H1 (cell line): ENCODE measurements at regions not wholly inside any gene's neighbourhood (a gene's known extent, or its start where the extent isn't known, plus 50 kb on each side); places are given as distances from the start of the nearest gene placed in this dataset.

Experiments used
- CTCF ChIA-PET: fragments of 300-600 bp; sonication (Branson Sonifier 250); formaldehyde crosslinking; loops from one replicate; lab custom pipeline; 2021; ENCODE audit not compliant: partially characterized antibody; lab: Charles Lee
- POLR2A ChIA-PET: fragments of 300-600 bp; sonication (Branson Sonifier 250); formaldehyde crosslinking; loops from one replicate; lab custom pipeline; 2021; ENCODE audit warnings: inconsistent platforms; ENCODE audit not compliant: partially characterized antibody; lab: Charles Lee
- DNase-seq, 2 experiments: peaks; one replicate each; pipeline versions ENCODE4 v3.0.0 to v3.0.0-alpha.2; 2010 to 2022; ENCODE audit warnings: low spot score in 2 of 2, low read depth in 1 of 2, mixed read lengths in 1 of 2
- FAIRE-seq: peaks from 2 replicates; lab custom pipeline; 2011; peaks lifted over from hg19 to GRCh38; lab: Jason Lieb, UNC
- H2AFZ ChIP-seq: 2 replicates; pipeline ENCODE4 v1.8.1; 2012; ENCODE audit warnings: low read length, inconsistent platforms
- H2AK5ac ChIP-seq: 2 replicates; pipeline ENCODE4 v1.6.1; 2013; ENCODE audit warnings: low read depth, low read length
- H2BK120ac ChIP-seq: replicated peaks from 2 replicates; pipeline ENCODE3; 2013; ENCODE audit warnings: low read depth, low read length, inconsistent platforms
- H2BK12ac ChIP-seq: 2 replicates; pipeline ENCODE4 v1.6.1; 2013; ENCODE audit warnings: low read depth, low read length
- H2BK15ac ChIP-seq: 2 replicates; pipeline ENCODE4 v1.6.1; 2013; ENCODE audit warnings: low read length
- H2BK20ac ChIP-seq: 2 replicates; pipeline ENCODE4 v1.6.1; 2013; ENCODE audit warnings: low read length
- H2BK5ac ChIP-seq: 2 replicates; pipeline ENCODE4 v1.6.1; 2013; ENCODE audit warnings: low read depth, low read length
- H3K14ac ChIP-seq: 2 replicates; pipeline ENCODE4 v1.6.1; 2013; ENCODE audit warnings: inconsistent platforms; ENCODE audit not compliant: insufficient read length
- H3K18ac ChIP-seq: 2 replicates; pipeline ENCODE4 v1.6.1; 2013; ENCODE audit warnings: low read length; ENCODE audit errors: extremely low read depth
- H3K23ac ChIP-seq: 2 replicates; pipeline ENCODE4 v1.6.1; 2013; ENCODE audit warnings: inconsistent platforms; ENCODE audit not compliant: insufficient read length
- H3K23me2 ChIP-seq: 2 replicates; pipeline ENCODE4 v1.6.1; 2013; ENCODE audit warnings: low read depth, low read length
- H3K27ac ChIP-seq: 2 replicates; pipeline ENCODE4 v1.6.1; 2011; ENCODE audit warnings: low read depth, low read length, inconsistent platforms
- H3K27me3 ChIP-seq, 4 experiments: replicated peaks in 1 of 4; 1 replicate in 1 of 4; 2 replicates in 3 of 4; pipeline versions ENCODE4 v1.6.1 to v1.8.1; 2011 to 2013; ENCODE audit warnings: low read length in 3 of 4, mild to moderate bottlenecking in 3 of 4, inconsistent platforms in 2 of 4, mixed read lengths in 2 of 4, moderate library complexity in 1 of 4; ENCODE audit not compliant: control insufficient read depth in 3 of 4, insufficient read depth in 3 of 4; ENCODE audit errors: extremely low read depth in 1 of 4
- H3K36me3 ChIP-seq, 4 experiments: 2 replicates each; pipeline versions ENCODE4 v1.6.1 to v1.8.1; 2011 to 2013; ENCODE audit warnings: mild to moderate bottlenecking in 4 of 4, low read length in 3 of 4, moderate library complexity in 2 of 4, control low read depth in 1 of 4, inconsistent platforms in 1 of 4; ENCODE audit not compliant: insufficient read depth in 4 of 4, control insufficient read depth in 2 of 4
- H3K4ac ChIP-seq: replicated peaks from 2 replicates; pipeline ENCODE3; 2013; ENCODE audit warnings: low read length, low read depth, mixed read lengths, inconsistent platforms; ENCODE audit not compliant: insufficient read length
- H3K4me1 ChIP-seq, 4 experiments: replicated peaks in 1 of 4; 1 replicate in 1 of 4; 2 replicates in 3 of 4; pipeline versions ENCODE4 v1.6.1 to v1.8.1; 2011 to 2013; ENCODE audit warnings: low read length in 3 of 4, inconsistent platforms in 2 of 4, mixed read lengths in 1 of 4; ENCODE audit not compliant: insufficient read depth in 4 of 4, control insufficient read depth in 3 of 4
- H3K4me2 ChIP-seq, 2 experiments: 2 replicates each; pipeline versions ENCODE4 v1.6.1 to v1.8.1; 2011 to 2013; ENCODE audit warnings: low read depth in 2 of 2, low read length in 2 of 2, control low read depth in 1 of 2, inconsistent platforms in 1 of 2, mild to moderate bottlenecking in 1 of 2; ENCODE audit not compliant: insufficient read depth in 1 of 2
- H3K4me3 ChIP-seq, 4 experiments: fragments of 200-600, 300-600 bp in 1 of 4; sonication (generic), shearing (Covaris generic), sonication (Bioruptor Twin) in 1 of 4; 2 replicates each; pipeline versions ENCODE4 v1.5.1 to v1.8.1; 2011 to 2016; ENCODE audit warnings: low read length in 4 of 4, low read depth in 3 of 4, control low read depth in 2 of 4, inconsistent platforms in 2 of 4, mild to moderate bottlenecking in 2 of 4, mixed read lengths in 1 of 4, moderate library complexity in 1 of 4; ENCODE audit not compliant: insufficient read depth in 2 of 4; ENCODE audit errors: extremely low read depth in 1 of 4
- H3K56ac ChIP-seq: replicated peaks from 2 replicates; pipeline ENCODE3; 2013; ENCODE audit warnings: low read depth, mild to moderate bottlenecking, mixed read lengths, low read length, inconsistent platforms; ENCODE audit not compliant: insufficient read length
- H3K79me1 ChIP-seq: 2 replicates; pipeline ENCODE4 v1.6.1; 2013; ENCODE audit warnings: low read depth, low read length, control low read depth
- H3K79me2 ChIP-seq, 2 experiments: 2 replicates each; pipeline versions ENCODE4 v1.6.1 to v1.8.1; 2012 to 2013; ENCODE audit warnings: low read length in 2 of 2, mild to moderate bottlenecking in 2 of 2, inconsistent platforms in 1 of 2; ENCODE audit not compliant: insufficient read depth in 2 of 2, control insufficient read depth in 1 of 2
- H3K9ac ChIP-seq, 4 experiments: replicated peaks in 1 of 4; 1 replicate in 1 of 4; 2 replicates in 3 of 4; pipeline versions ENCODE4 v1.6.1 to v1.8.1; 2011 to 2013; ENCODE audit warnings: low read depth in 3 of 4, low read length in 3 of 4, control low read depth in 2 of 4, mild to moderate bottlenecking in 2 of 4, moderate library complexity in 2 of 4, inconsistent platforms in 1 of 4; ENCODE audit errors: extremely low read depth in 1 of 4
- H3K9me3 ChIP-seq, 2 experiments: 2 replicates each; pipeline versions ENCODE4 v1.6.1 to v1.8.1; 2012 to 2013; ENCODE audit warnings: mild to moderate bottlenecking in 2 of 2, moderate library complexity in 2 of 2, control low read depth in 1 of 2, inconsistent platforms in 1 of 2, low read depth in 1 of 2, low read length in 1 of 2, mixed read lengths in 1 of 2; ENCODE audit not compliant: insufficient read depth in 2 of 2
- H4K20me1 ChIP-seq, 2 experiments: replicated peaks in 1 of 2; 2 replicates each; pipeline versions ENCODE3 to v1.8.1; 2011 to 2013; ENCODE audit warnings: inconsistent platforms in 2 of 2, low read length in 2 of 2, mild to moderate bottlenecking in 1 of 2; ENCODE audit not compliant: insufficient read depth in 2 of 2, control insufficient read depth in 1 of 2
- H4K5ac ChIP-seq: 2 replicates; pipeline ENCODE4 v1.6.1; 2013; ENCODE audit warnings: low read length, low read depth, mixed read lengths, inconsistent platforms; ENCODE audit not compliant: insufficient read length
- H4K8ac ChIP-seq: 2 replicates; pipeline ENCODE4 v1.8.0; 2013; ENCODE audit warnings: mild to moderate bottlenecking, moderate library complexity, low read length, inconsistent platforms; ENCODE audit not compliant: insufficient read depth; ENCODE audit errors: extremely low read depth
- H4K91ac ChIP-seq: replicated peaks from 2 replicates; pipeline ENCODE3; 2013; ENCODE audit warnings: low read length, mixed read lengths, inconsistent platforms; ENCODE audit not compliant: insufficient read length
- CHD1 ChIP-seq: IDR thresholded peaks from 2 replicates; pipeline ENCODE4 v1.6.1; 2012; ENCODE audit warnings: low read depth, low read length, improper control_type of control experiment
- CHD2 ChIP-seq: IDR thresholded peaks from 2 replicates; pipeline ENCODE4 v1.6.1; 2012; ENCODE audit warnings: low read length, improper control_type of control experiment
- EP300 ChIP-seq, 2 experiments: IDR thresholded peaks; 1 replicate in 1 of 2; 2 replicates in 1 of 2; pipeline ENCODE4 v1.6.1; 2011 to 2012; ENCODE audit warnings: low read depth in 2 of 2, low read length in 2 of 2, mild to moderate bottlenecking in 2 of 2, borderline replicate concordance in 1 of 2, inconsistent platforms in 1 of 2, moderate library complexity in 1 of 2
- JUN ChIP-seq: IDR thresholded peaks from 2 replicates; pipeline ENCODE4 v1.6.1; 2011; ENCODE audit warnings: low read depth, mild to moderate bottlenecking, improper control_type of control experiment, low read length
- KDM1A ChIP-seq: fragments of 200-600, 300-600 bp; sonication (generic); IDR thresholded peaks from 2 replicates; pipeline ENCODE4 v1.7.1; 2016; ENCODE audit warnings: mild to moderate bottlenecking, low read length, borderline replicate concordance
- MAFK ChIP-seq: IDR thresholded peaks from 2 replicates; pipeline ENCODE4 v1.6.1; 2012; ENCODE audit warnings: low read depth, mild to moderate bottlenecking, improper control_type of control experiment, low read length
- POLR2AphosphoS5 ChIP-seq: IDR thresholded peaks from 2 replicates; pipeline ENCODE4 v1.6.1; 2011; ENCODE audit warnings: low read depth, low read length
- SAP30 ChIP-seq: fragments of 300-600 bp; sonication (generic); IDR thresholded peaks from 2 replicates; pipeline ENCODE4 v1.7.1; 2012; ENCODE audit warnings: low read length, moderate library complexity, mild to moderate bottlenecking, inconsistent platforms; ENCODE audit not compliant: insufficient read depth, insufficient replicate concordance
- ZNF274 ChIP-seq: IDR thresholded peaks from 2 replicates; pipeline ENCODE4 v1.7.0; 2012; ENCODE audit warnings: low read length, borderline replicate concordance; ENCODE audit errors: extremely low read depth
- WGBS, 2 experiments: shearing (Covaris generic) in 1 of 2; methylation state at CpG; one replicate each; pipeline versions ENCODE4 v1.1.6 to v1.1.7; 2013 to 2015; ENCODE audit warnings: low lambda C conversion rate in 2 of 2, mixed read lengths in 2 of 2, inconsistent platforms in 1 of 2, low coverage in 1 of 2, missing lambda C conversion rate in 1 of 2; ENCODE audit not compliant: insufficient replicate concordance in 2 of 2, insufficient coverage in 1 of 2, insufficient read length in 1 of 2; ENCODE audit errors: extremely low coverage in 1 of 2, missing lambda C conversion rate in 1 of 2; 5-methylcytosine and 5-hydroxymethylcytosine counted together
- TF ChIP-seq, protein P1 (sequence below), 3 experiments: IDR thresholded peaks; 1 replicate in 2 of 3; 2 replicates in 1 of 3; pipeline versions ENCODE4 v1.5.1 to v1.6.1; 2011; ENCODE audit warnings: low read length in 3 of 3, mild to moderate bottlenecking in 3 of 3, inconsistent platforms in 2 of 3, low read depth in 1 of 3, moderate library complexity in 1 of 3; ENCODE audit not compliant: insufficient read depth in 1 of 3; ENCODE audit errors: control extremely low read depth in 1 of 3

DNA sequence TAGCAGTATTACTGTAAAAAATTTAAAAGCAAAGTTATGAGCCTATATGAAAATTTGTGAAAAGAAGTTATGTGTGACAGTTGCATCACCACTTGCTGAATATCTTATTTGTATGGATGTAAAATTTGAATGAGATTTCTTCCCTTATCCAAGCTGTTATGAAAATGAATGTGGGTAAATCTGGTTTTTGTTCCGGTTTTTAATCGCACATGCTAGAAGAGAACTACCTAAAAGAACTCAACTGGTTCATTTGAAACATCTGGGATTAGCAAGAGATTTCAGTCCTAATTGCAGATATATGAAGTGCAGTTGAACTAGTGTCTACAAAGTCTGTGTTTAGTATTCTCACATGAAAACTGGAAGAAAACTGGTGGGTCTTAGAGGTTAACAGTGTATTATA is 467.1 kb upstream of the SPHKAP start:
- Histone ChIP-seq H3K79me2 (no peaks in the 10 kb centered on the region), H4K5ac (no peak overlapping the region), H3K4ac (no peak overlapping the region), H3K27me3 (no peaks in the 10 kb centered on the region), H3K36me3 (no peaks in the 10 kb centered on the region), H3K9ac (no peak overlapping the region), H2BK15ac (no peak overlapping the region), H2BK20ac (no peak overlapping the region), H3K79me1 (no peaks in the 10 kb centered on the region), H2BK5ac (no peak overlapping the region), H3K4me2 (no peak overlapping the region), H3K23ac (no peak overlapping the region), H2AFZ (no peak overlapping the region), H3K27ac (no peak overlapping the region), H2AK5ac (no peak overlapping the region), H3K4me1 (no peaks in the 10 kb centered on the region), H3K4me3 (no peak overlapping the region), H3K9me3 (no peaks in the 10 kb centered on the region), H3K23me2 (no peaks in the 10 kb centered on the region), H3K56ac (no peak overlapping the region), H2BK12ac (no peak overlapping the region), H4K8ac (no peak overlapping the region), H4K20me1 (no peaks in the 10 kb centered on the region), H4K91ac (no peak overlapping the region), H3K18ac (no peak overlapping the region), H2BK120ac (no peak overlapping the region), H3K14ac (no peak overlapping the region)
- FAIRE-seq (no peak), DNase-seq (no peak)
- 95% methylated on average over 2 of the region's 2 CpGs; no CpG with 5 or more reads in 1 of the 2 experiments for WGBS, 2 experiments
- ChIA-PET CTCF (interaction anchor here (1.2 to 1.3 kb wide), 2 partner anchors 9 to 469 kb away, joined by 3 to 7 read pairs; no protein-coding TSS in a partner anchor), POLR2A (no interaction called here)
- TF ChIP-seq CHD1 (no peak), CHD2 (no peak), SAP30 (no peak), EP300 (IDR thresholded peaks at IDR 0.05; ENCODE audit: borderline replicate concordance in 1 of 2, low read depth in 2 of 2, low read length in 2 of 2) (no peak), POLR2AphosphoS5 (no peak), KDM1A (no peak), ZNF274 (no peak), MAFK (no peak), JUN (no peak)
- TF ChIP-seq, protein P1, sequence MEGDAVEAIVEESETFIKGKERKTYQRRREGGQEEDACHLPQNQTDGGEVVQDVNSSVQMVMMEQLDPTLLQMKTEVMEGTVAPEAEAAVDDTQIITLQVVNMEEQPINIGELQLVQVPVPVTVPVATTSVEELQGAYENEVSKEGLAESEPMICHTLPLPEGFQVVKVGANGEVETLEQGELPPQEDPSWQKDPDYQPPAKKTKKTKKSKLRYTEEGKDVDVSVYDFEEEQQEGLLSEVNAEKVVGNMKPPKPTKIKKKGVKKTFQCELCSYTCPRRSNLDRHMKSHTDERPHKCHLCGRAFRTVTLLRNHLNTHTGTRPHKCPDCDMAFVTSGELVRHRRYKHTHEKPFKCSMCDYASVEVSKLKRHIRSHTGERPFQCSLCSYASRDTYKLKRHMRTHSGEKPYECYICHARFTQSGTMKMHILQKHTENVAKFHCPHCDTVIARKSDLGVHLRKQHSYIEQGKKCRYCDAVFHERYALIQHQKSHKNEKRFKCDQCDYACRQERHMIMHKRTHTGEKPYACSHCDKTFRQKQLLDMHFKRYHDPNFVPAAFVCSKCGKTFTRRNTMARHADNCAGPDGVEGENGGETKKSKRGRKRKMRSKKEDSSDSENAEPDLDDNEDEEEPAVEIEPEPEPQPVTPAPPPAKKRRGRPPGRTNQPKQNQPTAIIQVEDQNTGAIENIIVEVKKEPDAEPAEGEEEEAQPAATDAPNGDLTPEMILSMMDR (IDR thresholded peaks at IDR 0.05; ENCODE audit: control extremely low read depth in 1 of 3, insufficient read depth in 1 of 3, low read depth in 1 of 3, low read length in 3 of 3): no peak
